ENCODE measurements at regions not wholly inside any gene's neighbourhood (a gene's known extent, or its start where the extent isn't known, plus 50 kb on each side); places are given as distances from the start of the nearest gene placed in this dataset.

GRCh38 chr3:145953316-145953715 lies 207.7 kb downstream of the PLOD2 start:
- no peaks in the 10 kb centered on the region for H3K36me3 ChIP-seq (ENCODE audit: control insufficient read depth, low read length)

GRCh38 chr3:145959457-145960088 lies 201.4 kb downstream of the PLOD2 start:
- Histone ChIP-seq H3K36me3 (ENCODE audit: control insufficient read depth, low read length) (no peaks in the 10 kb centered on the region), H3K9me2 (replicated peaks; ENCODE audit: control insufficient read depth, low read length) (no peaks in the 10 kb centered on the region), H3K4me2 (ENCODE audit: low read length) (no peak overlapping the region), H3F3A (ENCODE audit: control insufficient read depth, insufficient read depth) (no peaks in the 10 kb centered on the region), H3K4me3 (ENCODE audit: low read length) (no peak overlapping the region), H3K9me3 (ENCODE audit: control insufficient read depth, insufficient read depth, low read length) (no peaks in the 10 kb centered on the region), H3K27ac (ENCODE audit: low read depth, low read length) (no peak overlapping the region), H3K4me1 (ENCODE audit: control insufficient read depth, low read length) (no peaks in the 10 kb centered on the region), H4K20me1 (ENCODE audit: control insufficient read depth, insufficient read depth, low read depth, low read length) (no peaks in the 10 kb centered on the region), H3K27me3 (ENCODE audit: control insufficient read depth, low read length) (no peaks in the 10 kb centered on the region), H3K79me2 (ENCODE audit: control insufficient read depth, low read length) (no peaks in the 10 kb centered on the region)
- TF ChIP-seq, protein P1, sequence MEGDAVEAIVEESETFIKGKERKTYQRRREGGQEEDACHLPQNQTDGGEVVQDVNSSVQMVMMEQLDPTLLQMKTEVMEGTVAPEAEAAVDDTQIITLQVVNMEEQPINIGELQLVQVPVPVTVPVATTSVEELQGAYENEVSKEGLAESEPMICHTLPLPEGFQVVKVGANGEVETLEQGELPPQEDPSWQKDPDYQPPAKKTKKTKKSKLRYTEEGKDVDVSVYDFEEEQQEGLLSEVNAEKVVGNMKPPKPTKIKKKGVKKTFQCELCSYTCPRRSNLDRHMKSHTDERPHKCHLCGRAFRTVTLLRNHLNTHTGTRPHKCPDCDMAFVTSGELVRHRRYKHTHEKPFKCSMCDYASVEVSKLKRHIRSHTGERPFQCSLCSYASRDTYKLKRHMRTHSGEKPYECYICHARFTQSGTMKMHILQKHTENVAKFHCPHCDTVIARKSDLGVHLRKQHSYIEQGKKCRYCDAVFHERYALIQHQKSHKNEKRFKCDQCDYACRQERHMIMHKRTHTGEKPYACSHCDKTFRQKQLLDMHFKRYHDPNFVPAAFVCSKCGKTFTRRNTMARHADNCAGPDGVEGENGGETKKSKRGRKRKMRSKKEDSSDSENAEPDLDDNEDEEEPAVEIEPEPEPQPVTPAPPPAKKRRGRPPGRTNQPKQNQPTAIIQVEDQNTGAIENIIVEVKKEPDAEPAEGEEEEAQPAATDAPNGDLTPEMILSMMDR (IDR thresholded peaks at IDR 0.05; ENCODE audit: low read depth, low read length, poor library complexity, severe bottlenecking) = no peak

More at GRCh38 chr3:145953316-145953715, 207.7 kb downstream of the PLOD2 start:
- Histone ChIP-seq H3K27me3 (ENCODE audit: control insufficient read depth, low read length) (no peaks in the 10 kb centered on the region), H3K4me3 (ENCODE audit: low read length) (no peak overlapping the region), H3K79me2 (ENCODE audit: control insufficient read depth, low read length) (no peaks in the 10 kb centered on the region), H3K4me1 (ENCODE audit: control insufficient read depth, low read length) (no peaks in the 10 kb centered on the region), H3F3A (ENCODE audit: control insufficient read depth, insufficient read depth) (no peaks in the 10 kb centered on the region), H4K20me1 (ENCODE audit: control insufficient read depth, insufficient read depth, low read depth, low read length) (no peaks in the 10 kb centered on the region), H3K9me3 (ENCODE audit: control insufficient read depth, insufficient read depth, low read length) (no peaks in the 10 kb centered on the region), H3K9me2 (replicated peaks; ENCODE audit: control insufficient read depth, low read length) (no peaks in the 10 kb centered on the region), H3K27ac (ENCODE audit: low read depth, low read length) (no peak overlapping the region), H3K4me2 (ENCODE audit: low read length) (no peak overlapping the region)
- TF ChIP-seq EZH2phosphoT487 (IDR thresholded peaks at IDR 0.05; ENCODE audit: borderline replicate concordance, low read length) = no peak
- TF ChIP-seq, protein P1 (IDR thresholded peaks at IDR 0.05; ENCODE audit: low read depth, low read length, poor library complexity, severe bottlenecking) = no peak

GRCh38 chr3:145963111-145963510 lies 197.9 kb downstream of the PLOD2 start:
- no peaks in the 10 kb centered on the region for H3K36me3 ChIP-seq (ENCODE audit: control insufficient read depth, low read length)
- no peaks in the 10 kb centered on the region for H3K79me2 ChIP-seq (ENCODE audit: control insufficient read depth, low read length)
- H3K4me2 ChIP-seq (ENCODE audit: low read length) = no peak overlapping the region
- no peak overlapping the region for H3K27ac ChIP-seq (ENCODE audit: low read depth, low read length)
- H3K4me3 ChIP-seq (ENCODE audit: low read length) = no peak overlapping the region
- TF ChIP-seq, protein P1 (IDR thresholded peaks at IDR 0.05; ENCODE audit: low read depth, low read length, poor library complexity, severe bottlenecking) = no peak
- no peak for TF ChIP-seq EZH2phosphoT487 (IDR thresholded peaks at IDR 0.05; ENCODE audit: borderline replicate concordance, low read length)
- H3K4me1 ChIP-seq (ENCODE audit: control insufficient read depth, low read length) = no peaks in the 10 kb centered on the region
- H3K9me2 ChIP-seq (replicated peaks; ENCODE audit: control insufficient read depth, low read length) = no peaks in the 10 kb centered on the region
- no peaks in the 10 kb centered on the region for H3F3A ChIP-seq (ENCODE audit: control insufficient read depth, insufficient read depth)
- H4K20me1 ChIP-seq (ENCODE audit: control insufficient read depth, insufficient read depth, low read depth, low read length) = no peaks in the 10 kb centered on the region
- H3K9me3 ChIP-seq (ENCODE audit: control insufficient read depth, insufficient read depth, low read length) = no peaks in the 10 kb centered on the region
- no peaks in the 10 kb centered on the region for H3K27me3 ChIP-seq (ENCODE audit: control insufficient read depth, low read length)

All from DOHH2 (cell line).